SHP77 (cell line): ENCODE measurements at regions not wholly inside any gene's neighbourhood (a gene's known extent, or its start where the extent isn't known, plus 50 kb on each side); places are given as distances from the start of the nearest gene placed in this dataset.
"Not testable (repeated sequence)": the region's sequence is repeated elsewhere in the genome, so short reads cannot be mapped to it uniquely, and the experiment has no call there.

ENCODE experiments used
- DNase-seq, 2 experiments: peaks; one replicate each; lab custom pipeline; 2025; lab: John Stamatoyannopoulos, UW

- DNase-seq: no peak
Measured at GRCh38 chr2:2896011-2896410, 481.6 kb downstream of the EIPR1 start.

GRCh38 chr2:2894011-2894410, 483.6 kb downstream of the EIPR1 start:
- not testable (repeated sequence) for DNase-seq

GRCh38 chr2:2892892-2893291, 484.7 kb downstream of the EIPR1 start:
- no peak for DNase-seq

GRCh38 chr2:2892378-2892777, 485.2 kb downstream of the EIPR1 start:
- DNase-seq: no peak

- DNase-seq: no peak
Measured at GRCh38 chr2:2890901-2891300, 486.7 kb downstream of the EIPR1 start.

- no peak for DNase-seq
Measured at GRCh38 chr2:2890246-2890645, 487.4 kb downstream of the EIPR1 start.

GRCh38 chr2:2889646-2890045, 488.0 kb downstream of the EIPR1 start:
- DNase-seq: no peak

- no peak for DNase-seq
Measured at GRCh38 chr2:2889141-2889540, 488.5 kb downstream of the EIPR1 start.

- DNase-seq: no peak
Measured at GRCh38 chr2:2887772-2888387, 489.7 kb downstream of the EIPR1 start.

- DNase-seq: no peak
Measured at GRCh38 chr2:2886922-2887321, 490.7 kb downstream of the EIPR1 start.

- DNase-seq: peak; percentile 69 to 71
Measured at GRCh38 chr2:2881499-2881898, 496.1 kb downstream of the EIPR1 start.

GRCh38 chr2:2880938-2881337, 496.7 kb downstream of the EIPR1 start:
- peak in 1 of 2 experiments; percentile 15 for DNase-seq

GRCh38 chr2:2879781-2880180, 497.8 kb downstream of the EIPR1 start:
- DNase-seq: peak in 1 of 2 experiments; percentile 41

- DNase-seq: no peak
Measured at GRCh38 chr2:2879071-2879470, 498.5 kb downstream of the EIPR1 start.

GRCh38 chr2:2877427-2877826, 500.2 kb downstream of the EIPR1 start:
- DNase-seq: peak in 1 of 2 experiments; percentile 8

- DNase-seq: no peak
Measured at GRCh38 chr2:2876331-2877221, 501.0 kb downstream of the EIPR1 start.

GRCh38 chr2:2875831-2876230, 501.8 kb downstream of the EIPR1 start:
- no peak for DNase-seq

- no peak for DNase-seq
Measured at GRCh38 chr2:2875296-2875695, 502.3 kb downstream of the EIPR1 start.

- DNase-seq: no peak
Measured at GRCh38 chr2:2874805-2875204, 502.8 kb downstream of the EIPR1 start.

- no peak for DNase-seq
Measured at GRCh38 chr2:2874341-2874740, 503.3 kb downstream of the EIPR1 start.

- DNase-seq: peak; percentile 45 to 77
Measured at GRCh38 chr2:2873450-2873811, 504.2 kb downstream of the EIPR1 start.

GRCh38 chr2:2872713-2873449, 504.7 kb downstream of the EIPR1 start:
- DNase-seq: no peak

GRCh38 chr2:2872309-2872617, 505.4 kb downstream of the EIPR1 start:
- DNase-seq: no peak
